BE2C (cell line): ENCODE measurements at regions not wholly inside any gene's neighbourhood (a gene's known extent, or its start where the extent isn't known, plus 50 kb on each side); places are given as distances from the start of the nearest gene placed in this dataset.
"Not testable (repeated sequence)": the region's sequence is repeated elsewhere in the genome, so short reads cannot be mapped to it uniquely, and the experiment has no call there.

Source experiments
- DNase-seq: peaks from one replicate; pipeline ENCODE4 v3.0.0-alpha.2; 2020
- H3K27me3 ChIP-seq: fragments of 250-450 bp; sonication (Bioruptor Pico); 2 replicates; pipeline ENCODE4 v1.5.1; 2020; ENCODE audit warnings: mild to moderate bottlenecking
- H3K36me3 ChIP-seq: fragments of 250-450 bp; sonication (Bioruptor Pico); 2 replicates; pipeline ENCODE4 v1.5.1; 2020; ENCODE audit warnings: mild to moderate bottlenecking
- H3K4me1 ChIP-seq: fragments of 250-450 bp; sonication (Bioruptor Pico); 2 replicates; pipeline ENCODE4 v1.5.1; 2020
- H3K4me3 ChIP-seq: 2 replicates; pipeline ENCODE4 v1.5.1; 2011; ENCODE audit warnings: low read depth, low read length
- H3K9me3 ChIP-seq: fragments of 250-450 bp; sonication (Bioruptor Pico); 2 replicates; pipeline ENCODE4 v1.5.1; 2020
- TF ChIP-seq, protein P1 (sequence below): IDR thresholded peaks from 2 replicates; pipeline ENCODE4 v1.5.1; 2012; ENCODE audit warnings: mild to moderate bottlenecking, low read depth, low read length

DNA sequence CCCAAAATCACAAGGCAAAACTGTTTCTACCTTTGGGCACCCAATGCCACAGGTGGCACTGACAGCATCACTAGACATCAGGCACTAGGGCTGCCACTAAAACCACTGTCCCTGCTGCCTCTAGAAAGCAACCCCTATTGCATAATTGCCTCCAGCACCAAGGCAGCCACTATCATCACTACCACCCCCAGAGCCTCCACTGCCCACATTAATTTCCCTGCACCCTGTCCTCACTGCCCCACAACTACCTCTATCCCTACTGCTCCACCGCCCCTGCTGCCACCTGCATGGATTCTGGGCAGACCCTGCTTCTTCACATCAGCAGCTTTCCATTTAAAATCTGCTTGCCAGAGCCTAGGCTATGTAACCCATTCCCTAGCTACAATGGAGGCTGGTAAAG lies 68.6 kb upstream of the CACHD1 start:
- H3K27me3 ChIP-seq, result no peaks in the 10 kb centered on the region
- no peaks in the 10 kb centered on the region for H3K9me3 ChIP-seq
- TF ChIP-seq, protein P1, sequence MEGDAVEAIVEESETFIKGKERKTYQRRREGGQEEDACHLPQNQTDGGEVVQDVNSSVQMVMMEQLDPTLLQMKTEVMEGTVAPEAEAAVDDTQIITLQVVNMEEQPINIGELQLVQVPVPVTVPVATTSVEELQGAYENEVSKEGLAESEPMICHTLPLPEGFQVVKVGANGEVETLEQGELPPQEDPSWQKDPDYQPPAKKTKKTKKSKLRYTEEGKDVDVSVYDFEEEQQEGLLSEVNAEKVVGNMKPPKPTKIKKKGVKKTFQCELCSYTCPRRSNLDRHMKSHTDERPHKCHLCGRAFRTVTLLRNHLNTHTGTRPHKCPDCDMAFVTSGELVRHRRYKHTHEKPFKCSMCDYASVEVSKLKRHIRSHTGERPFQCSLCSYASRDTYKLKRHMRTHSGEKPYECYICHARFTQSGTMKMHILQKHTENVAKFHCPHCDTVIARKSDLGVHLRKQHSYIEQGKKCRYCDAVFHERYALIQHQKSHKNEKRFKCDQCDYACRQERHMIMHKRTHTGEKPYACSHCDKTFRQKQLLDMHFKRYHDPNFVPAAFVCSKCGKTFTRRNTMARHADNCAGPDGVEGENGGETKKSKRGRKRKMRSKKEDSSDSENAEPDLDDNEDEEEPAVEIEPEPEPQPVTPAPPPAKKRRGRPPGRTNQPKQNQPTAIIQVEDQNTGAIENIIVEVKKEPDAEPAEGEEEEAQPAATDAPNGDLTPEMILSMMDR, result no peak
- no peak overlapping the region for H3K4me3 ChIP-seq
- no peaks in the 10 kb centered on the region for H3K36me3 ChIP-seq
- H3K4me1 ChIP-seq, result no peaks in the 10 kb centered on the region
- no peak for DNase-seq

DNA sequence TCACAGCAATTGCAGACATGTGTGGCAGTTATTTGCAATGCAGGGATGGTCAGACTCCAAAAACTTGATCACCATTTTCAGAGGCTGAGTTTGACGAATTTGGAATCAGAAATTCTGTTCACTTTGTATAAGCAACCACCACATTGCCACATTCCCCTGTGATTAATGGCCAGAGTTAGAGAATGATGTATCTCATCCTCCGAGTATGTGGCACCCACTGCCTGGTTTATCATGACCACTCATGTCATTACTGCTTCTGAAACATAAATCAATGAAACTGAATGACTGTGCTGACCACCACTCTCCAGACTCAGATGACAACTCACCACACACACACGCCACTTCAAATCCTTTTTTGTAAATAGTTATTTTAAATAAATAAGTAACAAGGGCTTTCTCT lies 66.6 kb upstream of the CACHD1 start:
- no peaks in the 10 kb centered on the region for H3K4me1 ChIP-seq
- no peaks in the 10 kb centered on the region for H3K27me3 ChIP-seq
- TF ChIP-seq, protein P1, result no peak
- H3K36me3 ChIP-seq, result no peaks in the 10 kb centered on the region
- H3K9me3 ChIP-seq, result no peaks in the 10 kb centered on the region
- no peak for DNase-seq
- no peak overlapping the region for H3K4me3 ChIP-seq

DNA sequence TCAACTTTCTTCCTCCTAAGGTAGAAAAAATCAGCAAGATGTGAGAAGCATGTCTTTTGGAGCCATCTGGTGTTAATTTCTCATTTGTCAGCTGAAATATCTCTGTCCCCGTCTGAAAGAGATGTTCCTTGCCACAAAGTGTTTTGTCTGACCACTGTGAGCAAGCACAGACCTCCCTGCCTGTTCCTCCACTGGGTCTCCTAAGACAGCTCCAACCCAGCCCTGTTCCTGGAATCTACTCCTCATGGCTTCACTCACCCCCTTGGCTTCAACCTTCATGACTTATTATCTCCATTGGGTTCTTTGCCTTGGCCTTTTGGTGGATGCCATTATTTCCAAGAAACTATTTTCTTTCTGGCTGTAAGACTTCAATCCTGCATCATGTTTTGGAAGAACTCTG lies 65.7 kb upstream of the CACHD1 start:
- Histone ChIP-seq H3K36me3 (no peaks in the 10 kb centered on the region), H3K4me1 (no peaks in the 10 kb centered on the region), H3K27me3 (no peaks in the 10 kb centered on the region), H3K9me3 (no peaks in the 10 kb centered on the region), H3K4me3 (no peak overlapping the region)
- no peak for DNase-seq
- TF ChIP-seq, protein P1, result no peak

DNA sequence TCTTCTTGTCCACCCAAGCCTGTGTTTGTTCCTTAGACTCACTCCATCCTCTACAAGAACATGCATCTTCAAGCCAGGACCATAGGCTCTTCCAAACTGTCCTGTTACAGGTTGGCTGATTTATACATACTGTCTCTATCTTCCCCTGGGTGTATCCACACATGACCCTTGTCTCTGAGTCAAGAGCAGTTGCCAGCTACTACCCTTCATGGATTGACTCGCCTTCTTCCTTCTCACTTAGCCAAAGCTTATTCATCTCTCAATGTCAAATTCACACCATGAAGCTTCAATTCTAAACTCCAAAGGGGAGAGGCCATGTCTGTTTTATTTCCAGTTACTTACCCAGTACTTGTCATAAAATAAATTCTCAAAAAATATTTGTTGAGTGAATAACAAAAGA lies 64.1 kb upstream of the CACHD1 start:
- DNase-seq, result no peak
- no peaks in the 10 kb centered on the region for H3K4me1 ChIP-seq
- H3K36me3 ChIP-seq, result no peaks in the 10 kb centered on the region
- H3K4me3 ChIP-seq, result no peak overlapping the region
- H3K9me3 ChIP-seq, result no peaks in the 10 kb centered on the region
- no peaks in the 10 kb centered on the region for H3K27me3 ChIP-seq
- TF ChIP-seq, protein P1, result no peak

DNA sequence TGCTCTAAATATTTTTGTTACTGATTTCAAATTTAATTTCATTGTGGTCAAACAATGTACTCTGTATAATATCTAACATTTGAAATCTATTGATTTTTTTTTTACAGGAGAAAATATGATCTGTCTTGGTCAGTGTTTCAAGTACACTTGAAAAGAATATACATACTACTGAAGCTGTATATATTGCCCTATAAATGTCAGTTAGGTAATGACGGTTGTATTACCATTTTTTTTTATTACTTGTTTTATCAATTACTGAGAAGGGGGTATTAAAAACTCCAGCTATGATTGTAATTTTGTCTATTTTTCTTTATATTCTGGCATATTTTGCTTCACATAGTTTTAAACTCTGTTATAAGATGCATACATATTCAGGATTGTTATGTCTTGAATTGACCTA lies 59.7 kb upstream of the CACHD1 start:
- Histone ChIP-seq H3K4me1 (no peaks in the 10 kb centered on the region), H3K27me3 (no peaks in the 10 kb centered on the region), H3K4me3 (no peak overlapping the region), H3K9me3 (no peaks in the 10 kb centered on the region), H3K36me3 (no peaks in the 10 kb centered on the region)
- DNase-seq, result no peak
- TF ChIP-seq, protein P1, result no peak

DNA sequence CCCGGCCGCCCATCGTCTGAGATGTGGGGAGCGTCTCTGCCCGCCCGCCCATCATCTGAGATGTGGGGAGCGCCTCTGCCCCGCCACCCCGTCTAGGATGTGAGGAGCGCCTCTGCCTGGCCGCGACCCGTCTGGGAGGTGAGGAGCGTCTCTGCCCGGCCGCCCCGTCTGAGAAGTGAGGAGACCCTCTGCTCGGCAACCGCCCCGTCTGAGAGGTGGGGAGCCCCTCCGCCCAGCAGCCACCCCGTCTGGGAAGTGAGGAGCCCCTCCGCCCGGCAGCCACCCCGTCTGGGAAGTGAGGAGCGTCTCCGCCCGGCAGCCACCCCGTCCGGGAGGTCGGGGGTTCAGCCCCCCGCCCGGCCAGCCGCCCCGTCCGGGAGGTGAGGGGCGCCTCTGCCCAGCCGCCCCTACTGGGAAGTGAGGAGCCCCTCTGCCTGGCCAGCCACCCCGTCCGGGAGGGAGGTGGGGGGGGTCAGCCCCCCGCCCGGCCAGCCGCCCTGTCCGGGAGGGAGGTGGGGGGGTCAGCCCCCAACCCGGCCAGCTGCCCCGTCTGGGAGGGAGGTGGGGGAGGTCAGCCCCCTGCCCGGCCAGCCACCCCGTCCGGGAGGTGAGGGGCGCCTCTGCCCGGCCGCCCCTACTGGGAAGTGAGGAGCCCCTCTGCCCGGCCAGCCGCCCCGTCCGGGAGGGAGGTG lies 54.9 kb upstream of the CACHD1 start:
- not testable (repeated sequence) for H3K27me3 ChIP-seq, H3K4me1 ChIP-seq, H3K9me3 ChIP-seq, H3K36me3 ChIP-seq, H3K4me3 ChIP-seq, DNase-seq

DNA sequence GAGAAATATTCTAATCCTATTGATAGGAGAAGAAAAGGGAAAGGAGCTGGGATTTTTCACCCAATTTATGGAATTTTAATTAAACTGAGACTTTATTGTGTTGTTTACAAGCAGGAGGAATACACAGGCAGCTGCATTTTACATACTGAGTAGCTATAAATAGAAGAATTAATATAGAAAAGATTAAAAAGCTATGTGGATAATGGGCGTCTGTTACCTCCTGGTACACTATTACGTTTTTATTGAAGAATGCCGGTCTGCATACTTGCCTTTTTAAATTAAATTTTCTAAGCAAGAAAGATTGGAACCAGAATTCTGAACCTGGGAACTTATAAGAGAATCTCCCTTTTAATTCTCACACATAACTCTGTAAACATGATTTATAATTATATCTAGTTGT lies 52.1 kb upstream of the CACHD1 start:
- Histone ChIP-seq H3K27me3 (no peaks in the 10 kb centered on the region), H3K4me1 (no peaks in the 10 kb centered on the region), H3K36me3 (no peaks in the 10 kb centered on the region), H3K9me3 (no peaks in the 10 kb centered on the region), H3K4me3 (no peak overlapping the region)
- TF ChIP-seq, protein P1, result no peak
- no peak for DNase-seq
